HFF-Myc (cell line): ENCODE measurements at regions not wholly inside any gene's neighbourhood (a gene's known extent, or its start where the extent isn't known, plus 50 kb on each side); places are given as distances from the start of the nearest gene placed in this dataset.

ENCODE experiments used
- DNase-seq: peaks from one replicate; pipeline ENCODE4 v3.0.0-alpha.2; 2011; ENCODE audit warnings: low read depth; ENCODE audit errors: extremely low read depth
- H3K4me3 ChIP-seq: replicated peaks from 2 replicates; pipeline ENCODE4 v1.5.1; 2011; ENCODE audit warnings: low read depth, mild to moderate bottlenecking, control low read depth, low read length
- CTCF ChIP-seq: IDR thresholded peaks from 2 replicates; pipeline ENCODE4 v1.5.1; 2012; ENCODE audit warnings: mild to moderate bottlenecking, low read depth, low read length, control low read depth; ENCODE audit errors: missing control alignments

- TF ChIP-seq CTCF, result no peak
- no peak overlapping the region for H3K4me3 ChIP-seq
- no peak for DNase-seq
These were observed 275.4 kb downstream of the SEC14L1 start for GRCh38 chr17:77416105-77416713.

- TF ChIP-seq CTCF, result no peak
- no peak overlapping the region for H3K4me3 ChIP-seq
- DNase-seq, result no peak
These were observed 276.8 kb downstream of the SEC14L1 start for GRCh38 chr17:77417575-77417974.

- DNase-seq, result no peak
- no peak overlapping the region for H3K4me3 ChIP-seq
- TF ChIP-seq CTCF, result no peak
These were observed 277.8 kb downstream of the SEC14L1 start for GRCh38 chr17:77418609-77419008.

GRCh38 chr17:77419095-77419494 is 278.3 kb downstream of the SEC14L1 start:
- H3K4me3 ChIP-seq, result no peak overlapping the region
- no peak for DNase-seq
- no peak for TF ChIP-seq CTCF

- no peak overlapping the region for H3K4me3 ChIP-seq
- no peak for TF ChIP-seq CTCF
- DNase-seq, result no peak
These were observed 278.9 kb downstream of the SEC14L1 start for GRCh38 chr17:77419547-77420094.

GRCh38 chr17:77420095-77420803 is 279.5 kb downstream of the SEC14L1 start:
- TF ChIP-seq CTCF, result peak; percentile 5
- H3K4me3 ChIP-seq, result no peak overlapping the region
- no peak for DNase-seq
